ENCODE measurements at regions not wholly inside any gene's neighbourhood (a gene's known extent, or its start where the extent isn't known, plus 50 kb on each side); places are given as distances from the start of the nearest gene placed in this dataset.

DNA sequence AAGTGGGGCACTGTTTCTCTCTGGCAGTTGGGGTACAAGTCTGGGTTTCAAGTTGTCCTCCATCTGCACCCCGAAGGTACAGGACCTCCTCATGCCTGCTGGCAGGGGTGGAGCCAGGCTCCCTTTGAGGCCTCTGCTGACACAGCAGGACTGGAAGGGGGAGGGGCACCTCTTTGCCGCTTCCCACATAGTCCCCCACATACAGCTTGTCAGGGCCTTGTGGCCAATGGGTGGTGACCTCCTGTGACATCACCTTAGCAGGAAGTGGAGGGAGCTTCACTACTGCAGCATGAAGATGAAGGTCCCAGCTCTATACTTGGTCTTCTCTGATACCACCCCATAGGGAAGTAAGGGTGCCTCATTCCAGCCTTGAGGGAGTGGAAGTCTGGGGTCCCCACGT, 167.8 kb downstream of the RAMP3 start:
- Histone ChIP-seq H3K79me2 (replicated peaks; ENCODE audit: insufficient read depth, low read length) (no peaks in the 10 kb centered on the region), H3K9me2 (ENCODE audit: insufficient read depth, low read length) (no peaks in the 10 kb centered on the region), H3K4me2 (ENCODE audit: low read length) (no peak overlapping the region), H3K27ac (ENCODE audit: low read length) (no peak overlapping the region), H3F3A (ENCODE audit: insufficient read depth, low read length, poor library complexity, severe bottlenecking) (no peaks in the 10 kb centered on the region), H3K9ac (ENCODE audit: low read length) (no peak overlapping the region), H3K36me3 (ENCODE audit: insufficient read depth, low read length) (no peaks in the 10 kb centered on the region), H3K4me3 (ENCODE audit: low read length) (no peak overlapping the region), H4K20me1 (ENCODE audit: insufficient read depth) (no peaks in the 10 kb centered on the region), H2AFZ (ENCODE audit: low read depth, low read length) (no peak overlapping the region), H3K9me3 (ENCODE audit: low read length) (no peaks in the 10 kb centered on the region), H3K27me3 (ENCODE audit: insufficient read depth, low read depth, low read length) (no peaks in the 10 kb centered on the region)
- TF ChIP-seq EZH2 (IDR thresholded peaks at IDR 0.05; ENCODE audit: borderline replicate concordance, insufficient read depth, low read length, poor library complexity, severe bottlenecking) = no peak
- TF ChIP-seq SMC3 (conservative IDR thresholded peaks at IDR 0.05; ENCODE audit: poor library complexity) = no peak
- TF ChIP-seq MXI1 (conservative IDR thresholded peaks at IDR 0.05; ENCODE audit: poor library complexity, severe bottlenecking) = no peak
- TF ChIP-seq POLR2AphosphoS5 (IDR thresholded peaks at IDR 0.05) = no peak
- TF ChIP-seq, protein P1, sequence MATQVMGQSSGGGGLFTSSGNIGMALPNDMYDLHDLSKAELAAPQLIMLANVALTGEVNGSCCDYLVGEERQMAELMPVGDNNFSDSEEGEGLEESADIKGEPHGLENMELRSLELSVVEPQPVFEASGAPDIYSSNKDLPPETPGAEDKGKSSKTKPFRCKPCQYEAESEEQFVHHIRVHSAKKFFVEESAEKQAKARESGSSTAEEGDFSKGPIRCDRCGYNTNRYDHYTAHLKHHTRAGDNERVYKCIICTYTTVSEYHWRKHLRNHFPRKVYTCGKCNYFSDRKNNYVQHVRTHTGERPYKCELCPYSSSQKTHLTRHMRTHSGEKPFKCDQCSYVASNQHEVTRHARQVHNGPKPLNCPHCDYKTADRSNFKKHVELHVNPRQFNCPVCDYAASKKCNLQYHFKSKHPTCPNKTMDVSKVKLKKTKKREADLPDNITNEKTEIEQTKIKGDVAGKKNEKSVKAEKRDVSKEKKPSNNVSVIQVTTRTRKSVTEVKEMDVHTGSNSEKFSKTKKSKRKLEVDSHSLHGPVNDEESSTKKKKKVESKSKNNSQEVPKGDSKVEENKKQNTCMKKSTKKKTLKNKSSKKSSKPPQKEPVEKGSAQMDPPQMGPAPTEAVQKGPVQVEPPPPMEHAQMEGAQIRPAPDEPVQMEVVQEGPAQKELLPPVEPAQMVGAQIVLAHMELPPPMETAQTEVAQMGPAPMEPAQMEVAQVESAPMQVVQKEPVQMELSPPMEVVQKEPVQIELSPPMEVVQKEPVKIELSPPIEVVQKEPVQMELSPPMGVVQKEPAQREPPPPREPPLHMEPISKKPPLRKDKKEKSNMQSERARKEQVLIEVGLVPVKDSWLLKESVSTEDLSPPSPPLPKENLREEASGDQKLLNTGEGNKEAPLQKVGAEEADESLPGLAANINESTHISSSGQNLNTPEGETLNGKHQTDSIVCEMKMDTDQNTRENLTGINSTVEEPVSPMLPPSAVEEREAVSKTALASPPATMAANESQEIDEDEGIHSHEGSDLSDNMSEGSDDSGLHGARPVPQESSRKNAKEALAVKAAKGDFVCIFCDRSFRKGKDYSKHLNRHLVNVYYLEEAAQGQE (IDR thresholded peaks at IDR 0.05; ENCODE audit: borderline replicate concordance) = no peak
- no peak for TF ChIP-seq EP300 (conservative IDR thresholded peaks at IDR 0.05; ENCODE audit: poor library complexity, severe bottlenecking)
- no peak for TF ChIP-seq RAD21 (conservative IDR thresholded peaks at IDR 0.05)
- TF ChIP-seq TAF1 (IDR thresholded peaks at IDR 0.05; ENCODE audit: low read depth) = no peak
- TF ChIP-seq, protein P2, sequence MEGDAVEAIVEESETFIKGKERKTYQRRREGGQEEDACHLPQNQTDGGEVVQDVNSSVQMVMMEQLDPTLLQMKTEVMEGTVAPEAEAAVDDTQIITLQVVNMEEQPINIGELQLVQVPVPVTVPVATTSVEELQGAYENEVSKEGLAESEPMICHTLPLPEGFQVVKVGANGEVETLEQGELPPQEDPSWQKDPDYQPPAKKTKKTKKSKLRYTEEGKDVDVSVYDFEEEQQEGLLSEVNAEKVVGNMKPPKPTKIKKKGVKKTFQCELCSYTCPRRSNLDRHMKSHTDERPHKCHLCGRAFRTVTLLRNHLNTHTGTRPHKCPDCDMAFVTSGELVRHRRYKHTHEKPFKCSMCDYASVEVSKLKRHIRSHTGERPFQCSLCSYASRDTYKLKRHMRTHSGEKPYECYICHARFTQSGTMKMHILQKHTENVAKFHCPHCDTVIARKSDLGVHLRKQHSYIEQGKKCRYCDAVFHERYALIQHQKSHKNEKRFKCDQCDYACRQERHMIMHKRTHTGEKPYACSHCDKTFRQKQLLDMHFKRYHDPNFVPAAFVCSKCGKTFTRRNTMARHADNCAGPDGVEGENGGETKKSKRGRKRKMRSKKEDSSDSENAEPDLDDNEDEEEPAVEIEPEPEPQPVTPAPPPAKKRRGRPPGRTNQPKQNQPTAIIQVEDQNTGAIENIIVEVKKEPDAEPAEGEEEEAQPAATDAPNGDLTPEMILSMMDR (IDR thresholded peaks at IDR 0.05; ENCODE audit: poor library complexity, severe bottlenecking) = no peak

DNA sequence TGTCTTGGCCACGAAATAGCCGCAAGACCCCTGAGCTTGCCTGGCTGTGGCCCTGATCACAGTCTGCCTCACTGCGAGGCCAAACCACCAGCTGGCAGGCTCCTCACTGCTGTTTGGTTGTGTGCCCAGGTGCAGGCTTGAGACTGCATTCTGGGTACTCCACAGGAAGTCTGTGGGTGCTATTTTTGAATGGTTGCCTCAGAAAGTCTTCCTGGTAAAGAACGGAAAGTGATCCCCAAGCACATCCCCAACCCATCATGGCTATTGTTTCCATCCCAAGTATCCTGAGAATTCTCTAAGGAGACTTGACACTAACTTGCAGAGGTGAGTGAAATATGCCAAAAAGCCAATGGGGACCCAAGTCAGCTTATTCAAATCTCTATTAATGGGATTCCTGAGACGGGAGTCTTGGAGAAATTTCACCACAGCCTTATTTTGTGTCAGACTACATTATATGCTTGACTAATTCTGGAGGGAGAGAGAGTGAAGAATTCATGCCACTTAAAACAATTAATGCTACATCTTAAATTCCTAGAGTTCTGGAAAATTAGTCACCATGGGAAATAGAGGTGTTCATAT, 170.9 kb downstream of the RAMP3 start:
- H3F3A ChIP-seq (ENCODE audit: insufficient read depth, low read length, poor library complexity, severe bottlenecking) = no peaks in the 10 kb centered on the region

More for the DNA sequence above, 170.9 kb downstream of the RAMP3 start:
- Histone ChIP-seq H3K79me2 (replicated peaks; ENCODE audit: insufficient read depth, low read length) (no peaks in the 10 kb centered on the region), H3K4me3 (ENCODE audit: low read length) (no peak overlapping the region), H3K27me3 (ENCODE audit: insufficient read depth, low read depth, low read length) (no peaks in the 10 kb centered on the region), H2AFZ (ENCODE audit: low read depth, low read length) (no peak overlapping the region), H3K27ac (ENCODE audit: low read length) (no peak overlapping the region), H3K9me2 (ENCODE audit: insufficient read depth, low read length) (no peaks in the 10 kb centered on the region), H3K36me3 (ENCODE audit: insufficient read depth, low read length) (no peaks in the 10 kb centered on the region), H3K9ac (ENCODE audit: low read length) (no peak overlapping the region), H3K9me3 (ENCODE audit: low read length) (peaks cover 7% of the 10 kb centered on the region), H4K20me1 (ENCODE audit: insufficient read depth) (no peaks in the 10 kb centered on the region), H3K4me2 (ENCODE audit: low read length) (no peak overlapping the region)
- TF ChIP-seq, protein P1 (IDR thresholded peaks at IDR 0.05; ENCODE audit: borderline replicate concordance) = no peak
- TF ChIP-seq POLR2AphosphoS5 (IDR thresholded peaks at IDR 0.05) (no peak), EZH2 (IDR thresholded peaks at IDR 0.05; ENCODE audit: borderline replicate concordance, insufficient read depth, low read length, poor library complexity, severe bottlenecking) (no peak), RAD21 (conservative IDR thresholded peaks at IDR 0.05) (no peak), EP300 (conservative IDR thresholded peaks at IDR 0.05; ENCODE audit: poor library complexity, severe bottlenecking) (no peak), TAF1 (IDR thresholded peaks at IDR 0.05; ENCODE audit: low read depth) (no peak), SMC3 (conservative IDR thresholded peaks at IDR 0.05; ENCODE audit: poor library complexity) (no peak), MXI1 (conservative IDR thresholded peaks at IDR 0.05; ENCODE audit: poor library complexity, severe bottlenecking) (no peak)
- TF ChIP-seq, protein P2 (IDR thresholded peaks at IDR 0.05; ENCODE audit: poor library complexity, severe bottlenecking) = no peak

Measured in neural cell (in vitro differentiated cells).